ENCODE measurements at regions not wholly inside any gene's neighbourhood (a gene's known extent, or its start where the extent isn't known, plus 50 kb on each side); places are given as distances from the start of the nearest gene placed in this dataset.
"Not testable (repeated sequence)": the region's sequence is repeated elsewhere in the genome, so short reads cannot be mapped to it uniquely, and the experiment has no call there.

DNA sequence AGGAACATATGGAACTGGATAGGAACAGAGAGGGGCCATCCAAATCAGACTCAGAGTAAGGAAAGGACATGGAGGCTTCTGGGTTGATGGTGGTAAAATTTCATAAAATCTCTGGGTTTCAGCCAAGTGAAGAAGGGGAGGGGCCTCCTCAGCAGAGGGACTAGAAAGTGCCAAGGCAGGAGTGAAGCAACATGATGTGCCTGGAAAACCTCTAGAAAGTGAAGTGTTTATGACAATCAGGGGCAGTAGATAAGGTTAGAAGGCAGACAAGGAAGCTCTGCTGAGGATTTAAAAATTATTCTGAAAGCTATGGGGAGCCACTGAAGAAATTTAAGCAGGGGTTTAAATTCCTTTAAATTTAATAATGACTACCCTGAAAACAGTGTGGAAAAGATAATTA lies 126.0 kb upstream of the TENT5A start:
- H3K27me3 ChIP-seq (ENCODE audit: insufficient read depth, low read length): no peaks in the 10 kb centered on the region
- no peak overlapping the region for H3K9ac ChIP-seq (ENCODE audit: low read depth, low read length)
- H3K9me3 ChIP-seq (ENCODE audit: insufficient read depth, low read depth, low read length): no peaks in the 10 kb centered on the region
- no peak overlapping the region for H3K4me3 ChIP-seq (ENCODE audit: low read length)
- no peak overlapping the region for H3K27ac ChIP-seq (ENCODE audit: low read length)
- H3K4me1 ChIP-seq (ENCODE audit: insufficient read depth, low read length): no peaks in the 10 kb centered on the region
- no peaks in the 10 kb centered on the region for H3K36me3 ChIP-seq (ENCODE audit: insufficient read depth, low read depth, low read length)

DNA sequence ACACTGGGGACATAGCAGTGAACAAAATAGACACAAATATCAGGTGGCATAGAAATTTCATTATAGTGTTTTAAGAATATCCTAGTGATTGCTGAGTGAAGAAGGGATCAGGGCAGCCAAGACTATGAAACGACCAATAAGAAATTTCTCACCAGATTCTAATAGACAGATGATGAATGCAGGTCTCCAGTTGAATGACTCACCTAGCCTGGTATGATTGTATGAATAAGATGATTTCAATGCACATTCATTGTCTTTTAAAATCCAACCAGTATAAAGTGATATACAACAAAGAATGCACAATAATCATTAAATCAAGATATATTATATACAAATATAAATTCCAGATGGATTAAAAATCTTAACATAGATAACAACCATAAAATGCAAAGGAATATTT lies 124.5 kb upstream of the TENT5A start:
- Histone ChIP-seq H3K4me1 (ENCODE audit: insufficient read depth, low read length) (no peaks in the 10 kb centered on the region), H3K27ac (ENCODE audit: low read length) (no peak overlapping the region), H3K9me3 (ENCODE audit: insufficient read depth, low read depth, low read length) (no peaks in the 10 kb centered on the region), H3K27me3 (ENCODE audit: insufficient read depth, low read length) (no peaks in the 10 kb centered on the region), H3K9ac (ENCODE audit: low read depth, low read length) (no peak overlapping the region), H3K4me3 (ENCODE audit: low read length) (no peak overlapping the region), H3K36me3 (ENCODE audit: insufficient read depth, low read depth, low read length) (no peaks in the 10 kb centered on the region)

- Histone ChIP-seq H3K9ac (ENCODE audit: low read depth, low read length) (no peak overlapping the region), H3K36me3 (ENCODE audit: insufficient read depth, low read depth, low read length) (no peaks in the 10 kb centered on the region), H3K4me1 (ENCODE audit: insufficient read depth, low read length) (no peaks in the 10 kb centered on the region), H3K27me3 (ENCODE audit: insufficient read depth, low read length) (no peaks in the 10 kb centered on the region), H3K9me3 (ENCODE audit: insufficient read depth, low read depth, low read length) (no peaks in the 10 kb centered on the region), H3K4me3 (ENCODE audit: low read length) (no peak overlapping the region), H3K27ac (ENCODE audit: low read length) (no peak overlapping the region)
Measured at GRCh38 chr6:81875782-81876293, 123.4 kb upstream of the TENT5A start.

DNA sequence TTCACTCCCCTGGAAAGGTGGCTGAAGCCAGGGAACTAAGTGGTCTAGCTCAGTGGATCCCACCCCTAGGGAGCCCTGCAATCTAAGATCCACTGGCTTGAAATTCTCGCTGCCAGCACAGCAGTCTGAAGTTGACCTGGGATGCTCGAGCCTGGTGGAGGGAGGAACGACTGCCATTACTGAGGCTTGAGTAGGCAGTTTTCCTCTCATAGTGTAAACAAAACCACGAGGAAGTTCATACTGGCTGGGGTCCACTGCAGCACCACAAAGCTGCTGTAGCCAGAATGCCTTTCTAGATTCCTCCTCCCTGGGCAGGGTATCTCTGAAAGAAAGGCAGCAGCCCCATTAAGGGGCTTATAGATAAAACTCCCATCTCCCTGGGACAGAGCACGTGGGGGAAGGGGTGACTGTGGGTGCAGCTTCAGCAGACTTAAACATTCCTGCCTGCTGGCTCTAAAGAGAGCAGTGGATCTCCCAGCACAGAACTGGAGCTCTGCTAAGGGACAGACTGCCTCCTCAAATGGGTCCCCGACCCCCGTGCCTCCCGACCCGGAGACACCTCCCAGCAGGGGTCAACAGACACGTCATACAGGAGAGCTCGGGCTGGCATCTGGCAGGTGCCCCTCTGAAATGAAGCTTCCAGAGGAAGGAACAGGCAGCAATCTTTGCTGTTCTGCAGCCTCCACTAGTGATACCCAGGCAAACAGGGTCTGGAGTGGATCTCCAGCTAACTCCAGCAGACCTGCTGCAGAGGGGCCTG lies 117.4 kb upstream of the TENT5A start:
- H3K27me3 ChIP-seq (ENCODE audit: insufficient read depth, low read length); H3K9me3 ChIP-seq (ENCODE audit: insufficient read depth, low read depth, low read length); H3K36me3 ChIP-seq (ENCODE audit: insufficient read depth, low read depth, low read length); H3K4me1 ChIP-seq (ENCODE audit: insufficient read depth, low read length); H3K27ac ChIP-seq (ENCODE audit: low read length); H3K4me3 ChIP-seq (ENCODE audit: low read length); H3K9ac ChIP-seq (ENCODE audit: low read depth, low read length): not testable (repeated sequence)

DNA sequence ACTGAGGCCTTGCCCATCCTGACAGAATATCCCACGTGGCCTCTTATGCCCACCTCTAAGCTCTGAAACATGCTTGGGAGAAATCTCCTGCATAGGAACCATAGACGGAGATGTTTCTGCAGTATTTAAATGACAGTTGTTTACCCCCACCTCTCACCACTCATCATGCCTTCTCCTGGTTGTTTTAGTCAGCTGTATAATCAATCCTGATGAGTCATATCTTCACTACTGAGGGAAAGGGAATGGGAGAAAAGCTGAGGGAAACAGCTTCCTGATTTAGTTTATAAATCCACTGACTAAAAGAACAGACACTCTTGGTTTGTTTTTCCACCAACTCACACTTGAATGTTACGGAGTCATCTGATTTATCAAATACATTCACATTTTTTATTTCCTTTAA lies 113.2 kb upstream of the TENT5A start:
- Histone ChIP-seq H3K4me3 (ENCODE audit: low read length) (no peak overlapping the region), H3K9ac (ENCODE audit: low read depth, low read length) (no peak overlapping the region), H3K36me3 (ENCODE audit: insufficient read depth, low read depth, low read length) (no peaks in the 10 kb centered on the region), H3K9me3 (ENCODE audit: insufficient read depth, low read depth, low read length) (no peaks in the 10 kb centered on the region), H3K4me1 (ENCODE audit: insufficient read depth, low read length) (peaks cover 4% of the 10 kb centered on the region; the same call in 1 of the 2 replicates), H3K27me3 (ENCODE audit: insufficient read depth, low read length) (no peaks in the 10 kb centered on the region), H3K27ac (ENCODE audit: low read length) (no peak overlapping the region)

- Histone ChIP-seq H3K4me3 (ENCODE audit: low read length) (no peak overlapping the region), H3K9ac (ENCODE audit: low read depth, low read length) (no peak overlapping the region), H3K27ac (ENCODE audit: low read length) (no peak overlapping the region)
Measured at GRCh38 chr6:81864124-81864523, 111.6 kb upstream of the TENT5A start.

DNA sequence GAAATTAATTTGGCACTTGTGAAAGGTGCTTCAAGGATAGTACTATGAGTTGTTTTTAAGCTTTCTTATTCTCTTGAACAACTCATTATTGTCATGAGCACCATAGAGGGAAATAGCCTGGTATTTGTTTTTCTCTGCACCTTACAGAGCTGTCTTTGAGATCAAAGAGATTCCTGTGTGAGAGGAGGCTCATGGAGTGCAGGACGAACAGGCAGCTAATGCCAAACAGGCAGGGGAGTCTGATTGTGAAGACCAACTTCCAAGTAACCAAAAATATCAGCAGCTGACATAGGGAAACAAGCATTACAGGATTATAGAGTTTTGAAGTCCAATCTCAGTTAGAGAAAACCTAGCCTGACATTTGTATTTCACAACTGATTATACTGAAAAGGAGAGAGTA lies 110.6 kb upstream of the TENT5A start:
- Histone ChIP-seq H3K4me3 (ENCODE audit: low read length) (no peak overlapping the region), H3K9ac (ENCODE audit: low read depth, low read length) (no peak overlapping the region), H3K4me1 (ENCODE audit: insufficient read depth, low read length) (peaks cover 4% of the 10 kb centered on the region; the same call in 1 of the 2 replicates), H3K27ac (ENCODE audit: low read length) (no peak overlapping the region), H3K9me3 (ENCODE audit: insufficient read depth, low read depth, low read length) (no peaks in the 10 kb centered on the region), H3K36me3 (ENCODE audit: insufficient read depth, low read depth, low read length) (no peaks in the 10 kb centered on the region), H3K27me3 (ENCODE audit: insufficient read depth, low read length) (no peaks in the 10 kb centered on the region)

More at GRCh38 chr6:81864124-81864523, 111.6 kb upstream of the TENT5A start:
- Histone ChIP-seq H3K4me1 (ENCODE audit: insufficient read depth, low read length) (peaks cover 4% of the 10 kb centered on the region; the same call in 1 of the 2 replicates), H3K27me3 (ENCODE audit: insufficient read depth, low read length) (no peaks in the 10 kb centered on the region), H3K9me3 (ENCODE audit: insufficient read depth, low read depth, low read length) (no peaks in the 10 kb centered on the region), H3K36me3 (ENCODE audit: insufficient read depth, low read depth, low read length) (no peaks in the 10 kb centered on the region)

DNA sequence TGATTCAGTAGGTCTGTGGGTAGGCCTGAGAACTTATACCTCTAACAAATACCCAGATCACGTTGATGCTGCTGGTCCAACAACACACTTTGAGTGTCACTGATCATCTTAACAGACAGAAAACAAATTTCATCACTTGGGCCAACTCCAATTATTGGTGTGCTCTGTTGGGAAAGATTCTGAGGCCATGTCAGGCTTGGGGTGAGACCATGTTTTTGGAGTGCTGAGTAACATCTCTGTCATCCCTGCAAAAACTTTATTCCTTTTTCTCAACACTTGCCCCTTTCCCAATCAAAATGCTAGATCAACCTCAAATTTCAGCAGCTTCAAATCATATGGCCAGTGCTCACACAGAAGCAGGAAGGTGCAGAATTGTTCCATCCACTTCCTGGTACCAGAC lies 108.8 kb upstream of the TENT5A start:
- Histone ChIP-seq H3K27me3 (ENCODE audit: insufficient read depth, low read length) (no peaks in the 10 kb centered on the region), H3K4me1 (ENCODE audit: insufficient read depth, low read length) (peaks cover 4% of the 10 kb centered on the region; the same call in 1 of the 2 replicates), H3K9ac (ENCODE audit: low read depth, low read length) (no peak overlapping the region), H3K36me3 (ENCODE audit: insufficient read depth, low read depth, low read length) (no peaks in the 10 kb centered on the region), H3K4me3 (ENCODE audit: low read length) (no peak overlapping the region), H3K9me3 (ENCODE audit: insufficient read depth, low read depth, low read length) (no peaks in the 10 kb centered on the region), H3K27ac (ENCODE audit: low read length) (no peak overlapping the region)

DNA sequence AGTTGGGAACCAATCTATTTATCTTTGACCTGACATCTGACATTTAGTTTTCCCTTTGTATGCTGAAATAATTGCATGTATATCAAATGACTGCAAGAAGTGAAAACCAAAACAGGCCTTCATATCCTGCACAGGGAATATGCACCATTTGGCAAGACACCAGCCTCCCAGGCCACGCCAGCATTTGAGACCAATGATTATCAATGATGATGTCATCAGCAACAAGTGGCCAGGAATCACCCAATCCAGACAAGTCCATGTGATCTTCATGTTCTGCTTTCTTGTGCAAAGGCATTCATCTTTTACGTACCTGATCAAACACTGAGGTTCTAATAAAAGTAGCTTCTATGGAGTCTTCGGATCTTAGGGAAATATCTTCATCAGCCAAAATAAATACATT lies 107.4 kb upstream of the TENT5A start:
- Histone ChIP-seq H3K4me1 (ENCODE audit: insufficient read depth, low read length) (peaks cover 4% of the 10 kb centered on the region; the same call in 1 of the 2 replicates), H3K9me3 (ENCODE audit: insufficient read depth, low read depth, low read length) (no peaks in the 10 kb centered on the region), H3K4me3 (ENCODE audit: low read length) (no peak overlapping the region), H3K9ac (ENCODE audit: low read depth, low read length) (no peak overlapping the region), H3K36me3 (ENCODE audit: insufficient read depth, low read depth, low read length) (no peaks in the 10 kb centered on the region), H3K27me3 (ENCODE audit: insufficient read depth, low read length) (no peaks in the 10 kb centered on the region), H3K27ac (ENCODE audit: low read length) (no peak overlapping the region)

DNA sequence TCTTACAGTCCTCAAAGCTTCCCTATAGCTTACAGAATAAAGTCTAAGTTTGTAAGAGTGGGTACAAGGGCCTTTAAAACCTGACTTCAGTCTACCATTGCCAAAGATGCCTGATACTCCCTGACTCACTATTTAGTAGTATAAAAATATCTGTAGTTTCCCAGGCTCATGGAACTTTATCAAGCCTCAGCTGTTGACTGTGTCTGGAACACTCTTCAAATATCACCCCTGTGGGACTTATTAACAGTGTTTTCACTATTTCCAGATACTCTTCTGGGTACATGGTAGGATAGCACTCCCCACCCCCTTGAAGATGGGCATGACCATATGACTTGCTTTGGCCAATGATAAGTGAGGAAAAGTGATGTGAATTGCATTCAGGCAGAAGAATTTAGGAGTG lies 105.3 kb upstream of the TENT5A start:
- H3K4me1 ChIP-seq (ENCODE audit: insufficient read depth, low read length): no peaks in the 10 kb centered on the region
- H3K9me3 ChIP-seq (ENCODE audit: insufficient read depth, low read depth, low read length): no peaks in the 10 kb centered on the region
- H3K36me3 ChIP-seq (ENCODE audit: insufficient read depth, low read depth, low read length): no peaks in the 10 kb centered on the region
- no peak overlapping the region for H3K27ac ChIP-seq (ENCODE audit: low read length)
- no peaks in the 10 kb centered on the region for H3K27me3 ChIP-seq (ENCODE audit: insufficient read depth, low read length)
- H3K4me3 ChIP-seq (ENCODE audit: low read length): no peak overlapping the region
- no peak overlapping the region for H3K9ac ChIP-seq (ENCODE audit: low read depth, low read length)

DNA sequence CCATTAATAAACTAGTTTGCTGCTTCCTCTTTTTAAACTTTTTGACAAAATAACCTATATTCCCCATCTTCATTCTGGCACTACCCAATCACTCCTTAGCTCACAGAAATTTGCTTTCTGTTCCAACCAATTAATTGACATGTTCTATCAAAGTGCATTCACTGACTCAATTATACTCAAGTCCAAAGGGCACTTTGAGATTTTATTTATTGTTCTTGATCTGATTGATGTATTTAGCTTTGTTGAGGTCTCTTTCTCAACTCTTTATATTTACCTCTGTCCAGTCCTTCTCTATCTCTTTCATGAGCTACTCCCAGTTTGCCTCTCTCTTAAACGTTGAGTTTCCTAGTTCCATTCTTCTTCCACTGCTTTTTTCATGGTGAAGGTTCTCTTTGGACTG lies 104.4 kb upstream of the TENT5A start:
- Histone ChIP-seq H3K27ac (ENCODE audit: low read length) (no peak overlapping the region), H3K36me3 (ENCODE audit: insufficient read depth, low read depth, low read length) (no peaks in the 10 kb centered on the region), H3K9ac (ENCODE audit: low read depth, low read length) (no peak overlapping the region), H3K4me1 (ENCODE audit: insufficient read depth, low read length) (no peaks in the 10 kb centered on the region), H3K4me3 (ENCODE audit: low read length) (no peak overlapping the region), H3K27me3 (ENCODE audit: insufficient read depth, low read length) (no peaks in the 10 kb centered on the region), H3K9me3 (ENCODE audit: insufficient read depth, low read depth, low read length) (no peaks in the 10 kb centered on the region)

- Histone ChIP-seq H3K4me3 (ENCODE audit: low read length) (no peak overlapping the region), H3K36me3 (ENCODE audit: insufficient read depth, low read depth, low read length) (no peaks in the 10 kb centered on the region), H3K9ac (ENCODE audit: low read depth, low read length) (no peak overlapping the region)
Measured at GRCh38 chr6:81854474-81854873, 102.0 kb upstream of the TENT5A start.

More at GRCh38 chr6:81854474-81854873, 102.0 kb upstream of the TENT5A start:
- no peak overlapping the region for H3K27ac ChIP-seq (ENCODE audit: low read length)
- H3K9me3 ChIP-seq (ENCODE audit: insufficient read depth, low read depth, low read length): no peaks in the 10 kb centered on the region
- H3K27me3 ChIP-seq (ENCODE audit: insufficient read depth, low read length): no peaks in the 10 kb centered on the region
- no peaks in the 10 kb centered on the region for H3K4me1 ChIP-seq (ENCODE audit: insufficient read depth, low read length)
